Hepatocyte (in vitro differentiated cells): ENCODE measurements at regions not wholly inside any gene's neighbourhood (a gene's known extent, or its start where the extent isn't known, plus 50 kb on each side); places are given as distances from the start of the nearest gene placed in this dataset.

Experiments
- CTCF ChIP-seq: fragments of 200-600 bp; sonication (generic); IDR thresholded peaks from 2 replicates; pipeline ENCODE4 v1.5.1; 2016; ENCODE audit warnings: antibody characterized with exemption, mild to moderate bottlenecking; ENCODE audit not compliant: poor library complexity
- EZH2 ChIP-seq: fragments of 200-600 bp; sonication (generic); IDR thresholded peaks from 2 replicates; pipeline ENCODE4 v1.6.1; 2016; ENCODE audit warnings: antibody characterized with exemption, mild to moderate bottlenecking, borderline replicate concordance

GRCh38 chr14:75365116-75365515 is 62.7 kb upstream of the JDP2 start:
- TF ChIP-seq CTCF (no peak), EZH2 (no peak)
